H1 (cell line): ENCODE measurements at regions not wholly inside any gene's neighbourhood (a gene's known extent, or its start where the extent isn't known, plus 50 kb on each side); places are given as distances from the start of the nearest gene placed in this dataset.

Experiments used
- CTCF ChIP-seq, 3 experiments: IDR thresholded peaks; 1 replicate in 2 of 3; 2 replicates in 1 of 3; pipeline versions ENCODE4 v1.5.1 to v1.6.1; 2011; ENCODE audit warnings: low read length in 3 of 3, mild to moderate bottlenecking in 3 of 3, inconsistent platforms in 2 of 3, low read depth in 1 of 3, moderate library complexity in 1 of 3; ENCODE audit not compliant: insufficient read depth in 1 of 3; ENCODE audit errors: control extremely low read depth in 1 of 3
- JUN ChIP-seq: IDR thresholded peaks from 2 replicates; pipeline ENCODE4 v1.6.1; 2011; ENCODE audit warnings: low read depth, mild to moderate bottlenecking, improper control_type of control experiment, low read length
- POLR2A ChIP-seq, 2 experiments: IDR thresholded peaks; 1 replicate in 1 of 2; 2 replicates in 1 of 2; pipeline ENCODE4 v1.6.1; 2011; ENCODE audit warnings: low read depth in 2 of 2, low read length in 2 of 2, mild to moderate bottlenecking in 2 of 2; ENCODE audit errors: control extremely low read depth in 1 of 2
- SIX5 ChIP-seq: IDR thresholded peaks from 2 replicates; pipeline ENCODE4 v1.6.1; 2011; ENCODE audit warnings: mild to moderate bottlenecking, low read depth, low read length
- YY1 ChIP-seq: IDR thresholded peaks from 2 replicates; pipeline ENCODE4 v1.6.1; 2011; ENCODE audit warnings: low read depth, mild to moderate bottlenecking, low read length

GRCh38 chr16:49017501-49017900, 264.1 kb downstream of the CBLN1 start (continued):
- TF ChIP-seq SIX5 (no peak), POLR2A (IDR thresholded peaks at IDR 0.05; ENCODE audit: control extremely low read depth in 1 of 2, low read depth in 2 of 2, low read length in 2 of 2) (no peak), CTCF (IDR thresholded peaks at IDR 0.05; ENCODE audit: control extremely low read depth in 1 of 3, insufficient read depth in 1 of 3, low read depth in 1 of 3, low read length in 3 of 3) (no peak), JUN (no peak), YY1 (no peak)
